PFSK-1 (cell line): ENCODE measurements at regions not wholly inside any gene's neighbourhood (a gene's known extent, or its start where the extent isn't known, plus 50 kb on each side); places are given as distances from the start of the nearest gene placed in this dataset.

Experiments used
- FOXP2 ChIP-seq: optimal IDR thresholded peaks from 2 replicates; pipeline ENCODE3; 2011; ENCODE audit warnings: borderline replicate concordance, control low read depth, inconsistent platforms; ENCODE audit not compliant: insufficient read depth; ENCODE audit errors: extremely low read length, extremely low read depth
- POLR2AphosphoS5 ChIP-seq: IDR thresholded peaks from 2 replicates; pipeline ENCODE4 v1.6.1; 2012; ENCODE audit warnings: low read depth, mild to moderate bottlenecking, control low read depth, low read length, moderate library complexity
- SIN3A ChIP-seq: IDR thresholded peaks from 2 replicates; pipeline ENCODE4 v1.6.1; 2012; ENCODE audit warnings: mild to moderate bottlenecking, low read length, moderate library complexity, borderline replicate concordance; ENCODE audit not compliant: insufficient read depth
- TAF1 ChIP-seq: IDR thresholded peaks from 2 replicates; pipeline ENCODE4 v1.6.1; 2012; ENCODE audit warnings: low read length, control low read depth, borderline replicate concordance; ENCODE audit not compliant: insufficient read depth
- TF ChIP-seq, protein P1 (sequence below), 2 experiments: IDR thresholded peaks; 2 replicates each; pipeline versions ENCODE4 v1.6.1 to v1.8.0; 2011 to 2012; ENCODE audit warnings: low read depth in 2 of 2, low read length in 2 of 2, control low read depth in 1 of 2, inconsistent platforms in 1 of 2, mild to moderate bottlenecking in 1 of 2, moderate library complexity in 1 of 2; ENCODE audit not compliant: insufficient read depth in 1 of 2

DNA sequence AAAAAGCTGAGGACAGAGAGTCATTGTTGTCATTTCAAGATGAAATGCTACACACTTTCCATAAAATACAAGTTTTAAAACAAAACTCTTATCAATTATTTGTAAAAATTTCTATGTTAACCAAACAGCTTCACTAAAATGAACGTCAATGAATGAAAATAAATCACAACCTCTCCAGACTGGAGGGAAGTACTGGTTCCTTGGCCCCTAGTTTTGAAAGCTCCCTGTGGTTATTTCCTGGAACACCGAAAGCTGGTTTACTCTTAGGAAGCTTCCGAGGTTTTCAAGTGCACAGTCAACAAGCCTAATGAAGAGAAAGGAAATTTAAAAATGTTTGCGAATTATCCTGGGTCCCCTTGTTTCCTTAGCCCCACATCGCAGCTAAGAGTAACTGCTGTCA lies 191.1 kb upstream of the TTC29 start:
- TF ChIP-seq SIN3A (no peak), POLR2AphosphoS5 (no peak), FOXP2 (no peak), TAF1 (no peak)
- TF ChIP-seq, protein P1, sequence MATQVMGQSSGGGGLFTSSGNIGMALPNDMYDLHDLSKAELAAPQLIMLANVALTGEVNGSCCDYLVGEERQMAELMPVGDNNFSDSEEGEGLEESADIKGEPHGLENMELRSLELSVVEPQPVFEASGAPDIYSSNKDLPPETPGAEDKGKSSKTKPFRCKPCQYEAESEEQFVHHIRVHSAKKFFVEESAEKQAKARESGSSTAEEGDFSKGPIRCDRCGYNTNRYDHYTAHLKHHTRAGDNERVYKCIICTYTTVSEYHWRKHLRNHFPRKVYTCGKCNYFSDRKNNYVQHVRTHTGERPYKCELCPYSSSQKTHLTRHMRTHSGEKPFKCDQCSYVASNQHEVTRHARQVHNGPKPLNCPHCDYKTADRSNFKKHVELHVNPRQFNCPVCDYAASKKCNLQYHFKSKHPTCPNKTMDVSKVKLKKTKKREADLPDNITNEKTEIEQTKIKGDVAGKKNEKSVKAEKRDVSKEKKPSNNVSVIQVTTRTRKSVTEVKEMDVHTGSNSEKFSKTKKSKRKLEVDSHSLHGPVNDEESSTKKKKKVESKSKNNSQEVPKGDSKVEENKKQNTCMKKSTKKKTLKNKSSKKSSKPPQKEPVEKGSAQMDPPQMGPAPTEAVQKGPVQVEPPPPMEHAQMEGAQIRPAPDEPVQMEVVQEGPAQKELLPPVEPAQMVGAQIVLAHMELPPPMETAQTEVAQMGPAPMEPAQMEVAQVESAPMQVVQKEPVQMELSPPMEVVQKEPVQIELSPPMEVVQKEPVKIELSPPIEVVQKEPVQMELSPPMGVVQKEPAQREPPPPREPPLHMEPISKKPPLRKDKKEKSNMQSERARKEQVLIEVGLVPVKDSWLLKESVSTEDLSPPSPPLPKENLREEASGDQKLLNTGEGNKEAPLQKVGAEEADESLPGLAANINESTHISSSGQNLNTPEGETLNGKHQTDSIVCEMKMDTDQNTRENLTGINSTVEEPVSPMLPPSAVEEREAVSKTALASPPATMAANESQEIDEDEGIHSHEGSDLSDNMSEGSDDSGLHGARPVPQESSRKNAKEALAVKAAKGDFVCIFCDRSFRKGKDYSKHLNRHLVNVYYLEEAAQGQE (IDR thresholded peaks at IDR 0.05; ENCODE audit: insufficient read depth in 1 of 2, low read depth in 2 of 2, low read length in 2 of 2) = no peak

- TF ChIP-seq POLR2AphosphoS5 (no peak), TAF1 (no peak), SIN3A (no peak), FOXP2 (no peak)
- TF ChIP-seq, protein P1 (IDR thresholded peaks at IDR 0.05; ENCODE audit: insufficient read depth in 1 of 2, low read depth in 2 of 2, low read length in 2 of 2) = no peak
These were observed 191.6 kb upstream of the TTC29 start for GRCh38 chr4:147137280-147137679.

DNA sequence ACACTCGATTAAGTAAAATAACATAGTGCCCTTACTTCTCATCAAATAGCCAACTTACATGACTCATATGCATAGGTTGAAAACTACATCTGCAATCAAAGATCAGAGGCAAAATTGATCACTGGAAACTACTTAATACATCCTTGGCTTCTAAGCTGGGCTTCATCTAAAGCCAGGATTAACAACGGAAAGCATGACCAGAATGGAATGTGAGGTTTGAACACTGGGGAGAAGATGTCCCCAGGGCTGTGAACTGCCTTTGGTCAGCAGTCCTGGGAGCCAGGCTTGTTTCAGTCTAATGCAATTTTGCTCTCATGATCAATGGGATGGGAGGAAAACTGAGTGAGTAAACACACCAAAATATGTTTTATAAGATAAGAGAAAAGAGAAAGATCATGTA lies 192.5 kb upstream of the TTC29 start:
- no peak for TF ChIP-seq SIN3A
- TF ChIP-seq, protein P1 (IDR thresholded peaks at IDR 0.05; ENCODE audit: insufficient read depth in 1 of 2, low read depth in 2 of 2, low read length in 2 of 2) = no peak
- TF ChIP-seq TAF1 = no peak
- no peak for TF ChIP-seq FOXP2
- TF ChIP-seq POLR2AphosphoS5 = no peak

DNA sequence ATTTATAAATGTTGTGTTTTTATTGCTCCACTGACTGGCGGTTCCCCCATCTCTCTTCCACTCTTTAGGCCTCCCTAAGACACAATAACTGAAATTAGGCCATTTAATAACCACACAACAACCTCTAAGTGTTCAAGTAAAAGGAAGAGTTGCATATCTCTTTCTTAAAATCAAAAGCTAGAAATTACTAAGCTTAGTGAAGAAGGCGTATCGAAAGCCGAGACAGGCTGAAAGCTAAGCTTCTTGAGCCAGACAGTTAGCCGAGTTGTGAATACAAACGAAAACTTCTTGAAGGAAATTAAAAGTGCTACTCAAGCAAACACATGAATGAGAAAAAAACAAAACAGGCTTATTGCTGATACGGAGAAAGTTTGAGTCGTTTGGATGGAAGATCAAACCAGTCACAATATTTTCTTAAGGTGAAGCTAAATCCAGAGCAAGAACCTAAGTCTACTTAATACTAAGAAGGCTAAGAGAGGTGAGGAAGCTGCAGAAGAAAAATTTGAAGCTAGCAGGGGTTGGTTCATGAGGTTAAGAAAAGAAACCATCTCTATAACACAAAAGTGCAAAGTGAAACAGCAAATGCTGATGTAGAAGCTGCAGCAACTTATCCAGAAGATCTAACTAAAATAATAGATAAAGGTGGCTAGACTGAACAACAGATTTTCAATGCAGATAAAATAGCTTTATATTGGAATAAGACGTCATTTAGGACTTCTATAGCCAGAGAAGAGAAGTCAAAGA lies 194.0 kb upstream of the TTC29 start:
- TF ChIP-seq POLR2AphosphoS5 = no peak
- TF ChIP-seq TAF1 = no peak
- no peak for TF ChIP-seq SIN3A
- TF ChIP-seq, protein P1 (IDR thresholded peaks at IDR 0.05; ENCODE audit: insufficient read depth in 1 of 2, low read depth in 2 of 2, low read length in 2 of 2) = no peak
- TF ChIP-seq FOXP2 = no peak
